Kidney glomerular epithelial cell (primary cell): ENCODE measurements at regions not wholly inside any gene's neighbourhood (a gene's known extent, or its start where the extent isn't known, plus 50 kb on each side); places are given as distances from the start of the nearest gene placed in this dataset.
A peak's percentile ranks its signal among the peaks of the same experiment; 100 is the strongest.
"Not testable (repeated sequence)": the region's sequence is repeated elsewhere in the genome, so short reads cannot be mapped to it uniquely, and the experiment has no call there.

Experiments
- DNase-seq: peaks from one replicate; lab custom pipeline; 2025; lab: John Stamatoyannopoulos, UW

GRCh38 chr12:18794000-18794399 is 56.1 kb downstream of the CAPZA3 start:
- no peak for DNase-seq

GRCh38 chr12:18797604-18798003 is 59.7 kb downstream of the CAPZA3 start:
- no peak for DNase-seq

GRCh38 chr12:18798535-18799361 is 60.8 kb downstream of the CAPZA3 start:
- peak; percentile 56 for DNase-seq

GRCh38 chr12:18799561-18799960 is 61.6 kb downstream of the CAPZA3 start:
- peak; percentile 45 for DNase-seq

GRCh38 chr12:18805516-18806248 is 67.8 kb downstream of the CAPZA3 start:
- DNase-seq: no peak

- no peak for DNase-seq
Measured at GRCh38 chr12:18807714-18808113, 69.8 kb downstream of the CAPZA3 start.

GRCh38 chr12:18808221-18808620 is 70.3 kb downstream of the CAPZA3 start:
- no peak for DNase-seq

GRCh38 chr12:18810537-18811253 is 72.8 kb downstream of the CAPZA3 start:
- DNase-seq: no peak

- no peak for DNase-seq
Measured at GRCh38 chr12:18811273-18811672, 73.4 kb downstream of the CAPZA3 start.

GRCh38 chr12:18813753-18814152 is 75.8 kb downstream of the CAPZA3 start:
- DNase-seq: no peak

GRCh38 chr12:18818579-18819268 is 80.8 kb downstream of the CAPZA3 start:
- DNase-seq: no peak

GRCh38 chr12:18819484-18819883 is 81.6 kb downstream of the CAPZA3 start:
- no peak for DNase-seq

- no peak for DNase-seq
Measured at GRCh38 chr12:18823461-18823860, 85.5 kb downstream of the CAPZA3 start.

- DNase-seq: no peak
Measured at GRCh38 chr12:18824287-18824686, 86.4 kb downstream of the CAPZA3 start.

GRCh38 chr12:18825138-18825537 is 87.2 kb downstream of the CAPZA3 start:
- no peak for DNase-seq

- DNase-seq: no peak
Measured at GRCh38 chr12:18827913-18828312, 90.0 kb downstream of the CAPZA3 start.

- DNase-seq: no peak
Measured at GRCh38 chr12:18828483-18828882, 90.6 kb downstream of the CAPZA3 start.

GRCh38 chr12:18828987-18829386 is 91.1 kb downstream of the CAPZA3 start:
- no peak for DNase-seq

GRCh38 chr12:18832932-18833331 is 95.0 kb downstream of the CAPZA3 start:
- not testable (repeated sequence) for DNase-seq

- DNase-seq: no peak
Measured at GRCh38 chr12:18837025-18837424, 99.1 kb downstream of the CAPZA3 start.

GRCh38 chr12:18837505-18837904 is 99.6 kb downstream of the CAPZA3 start:
- no peak for DNase-seq

GRCh38 chr12:18840997-18841396 is 103.1 kb downstream of the CAPZA3 start:
- not testable (repeated sequence) for DNase-seq
